Hippocampal formation (tissue), 2 donors: ENCODE measurements at regions not wholly inside any gene's neighbourhood (a gene's known extent, or its start where the extent isn't known, plus 50 kb on each side); places are given as distances from the start of the nearest gene placed in this dataset.
"Not testable (repeated sequence)": the region's sequence is repeated elsewhere in the genome, so short reads cannot be mapped to it uniquely, and the experiment has no call there.

Source experiments
- DNase-seq, 2 donors: peaks; one replicate each; lab custom pipeline; 2025; lab: John Stamatoyannopoulos, UW

DNA sequence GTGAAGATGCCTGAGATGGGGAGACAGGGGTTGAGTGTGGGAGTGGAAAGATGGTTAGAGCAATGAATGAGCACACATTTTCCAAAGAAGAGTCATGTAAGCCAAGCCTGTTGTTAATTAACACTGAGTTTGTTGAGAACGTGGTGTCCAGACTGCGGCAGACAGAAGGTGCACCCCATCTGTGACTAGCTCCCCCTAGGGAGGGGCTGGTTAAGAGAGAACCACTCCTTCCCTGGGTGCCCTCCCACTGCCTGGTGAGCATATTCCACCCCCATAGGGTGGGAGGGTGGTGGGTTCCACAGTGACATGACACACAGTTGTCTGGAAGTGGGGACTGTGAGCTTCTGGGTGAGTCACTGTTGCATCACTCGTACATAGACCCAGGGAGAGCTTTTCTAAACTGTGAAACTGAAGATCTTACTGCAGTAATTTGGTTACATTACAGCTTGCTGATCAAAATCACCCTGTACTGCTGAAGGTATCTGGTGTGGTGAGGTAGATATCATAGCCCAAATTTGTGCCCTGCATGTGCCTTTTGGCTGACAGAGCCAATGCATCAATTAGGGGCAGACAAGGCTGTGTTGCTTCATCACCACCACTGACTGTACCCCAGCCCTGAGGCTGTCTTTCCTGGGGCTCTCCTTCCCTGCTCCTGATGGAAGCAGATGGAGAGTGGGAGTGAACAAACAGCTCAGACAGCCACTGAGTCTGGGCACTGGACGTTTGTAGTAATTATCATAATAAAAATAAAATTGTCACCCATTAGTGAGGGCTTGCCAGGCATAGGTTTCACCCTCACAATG is 150.9 kb downstream of the EMP1 start:
- peak in 1 of 2 donors; percentile 50 for DNase-seq

DNA sequence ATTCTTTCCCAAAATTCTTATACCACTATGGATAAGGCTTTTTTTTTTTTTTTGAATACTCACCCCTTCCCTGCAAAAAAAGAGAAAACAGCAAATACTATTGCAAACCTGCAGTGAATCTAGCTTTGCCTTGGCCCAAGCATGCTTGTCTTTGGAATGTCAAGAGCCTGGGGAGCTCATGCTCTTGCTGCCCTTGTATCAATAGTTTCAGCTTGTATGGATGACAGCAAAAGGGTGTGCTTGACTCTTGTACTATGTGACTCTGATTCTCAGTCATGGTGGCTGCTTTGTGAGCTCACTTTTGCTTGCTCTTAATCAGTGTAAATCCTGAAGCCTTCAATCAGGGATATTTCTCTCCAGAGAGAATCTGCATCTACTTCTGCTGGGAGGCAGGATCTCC is 149.2 kb downstream of the EMP1 start:
- no peak for DNase-seq

DNA sequence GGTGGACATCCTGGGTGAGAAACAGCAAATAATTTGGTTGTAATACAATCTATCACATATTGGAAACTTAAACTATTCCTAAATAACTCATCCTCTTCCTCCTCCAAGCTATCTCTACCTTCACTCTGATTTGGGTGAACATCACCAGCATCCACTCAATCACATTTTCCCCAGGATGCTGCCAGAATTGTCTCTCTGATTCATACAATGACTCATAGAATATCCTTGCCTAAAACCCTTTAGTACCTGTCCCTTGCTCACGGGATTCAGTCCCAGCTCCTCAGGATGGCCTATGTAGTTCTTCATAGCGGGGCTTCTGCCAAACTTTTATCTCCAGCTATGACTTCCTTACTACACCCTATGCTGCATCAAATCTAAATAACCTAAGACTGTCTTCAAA is 146.8 kb downstream of the EMP1 start:
- no peak for DNase-seq

DNA sequence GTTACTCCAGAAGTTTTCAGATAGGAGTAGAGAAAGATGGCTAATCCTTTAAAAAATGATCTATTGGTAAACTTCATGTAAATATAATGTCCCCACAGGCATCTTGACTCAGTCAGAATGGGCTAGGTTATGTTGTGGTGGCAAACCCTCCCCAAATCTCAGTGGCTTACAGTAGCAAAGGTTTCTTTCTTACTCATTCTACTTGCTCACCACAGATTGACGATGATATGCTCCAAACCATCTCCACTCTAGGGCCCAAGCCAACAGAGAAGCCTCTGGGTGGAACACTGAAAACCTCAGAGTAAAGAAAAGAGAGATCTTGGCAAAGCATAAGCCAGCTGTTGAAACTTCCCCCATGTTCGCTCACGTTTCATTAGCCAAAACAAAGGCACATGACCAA is 146.4 kb downstream of the EMP1 start:
- no peak for DNase-seq

DNA sequence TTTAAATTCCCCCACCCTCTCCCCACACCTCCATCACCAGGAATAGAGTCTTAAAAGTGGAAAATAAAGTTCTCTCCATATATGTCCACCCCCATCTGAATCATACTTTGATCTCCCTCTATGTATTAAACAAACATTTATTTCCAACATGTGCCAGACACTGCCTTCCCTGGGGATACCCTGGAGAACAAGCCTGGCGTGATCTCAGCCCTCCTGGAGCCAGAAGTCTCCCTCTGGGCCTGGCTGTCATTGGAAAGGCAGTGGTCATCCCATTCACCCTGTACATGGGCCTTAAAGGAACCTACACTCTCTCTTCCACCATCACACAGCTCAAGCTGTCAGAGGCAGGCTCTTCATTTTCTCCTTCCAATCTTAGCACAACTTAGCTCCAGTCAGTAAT is 143.6 kb downstream of the EMP1 start:
- DNase-seq, result no peak

DNA sequence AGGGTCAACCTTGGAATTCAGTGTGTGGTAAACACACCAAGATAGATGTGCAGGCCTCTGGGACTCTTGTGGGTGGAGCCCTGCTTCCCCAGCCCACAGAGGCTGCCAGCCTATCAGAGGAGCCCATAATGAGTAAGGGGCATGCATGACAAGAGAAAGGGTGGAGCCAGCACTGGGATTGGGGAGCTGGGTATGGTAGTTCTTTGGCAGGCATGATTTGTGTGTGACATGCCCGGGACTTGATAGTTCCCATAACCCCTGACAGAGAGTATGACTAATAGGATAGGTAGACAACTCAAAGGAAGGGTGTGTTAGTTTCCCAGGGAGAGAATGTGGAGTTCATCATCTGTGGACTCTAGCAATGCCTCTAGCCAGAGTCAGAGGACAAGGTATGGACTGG is 143.0 kb downstream of the EMP1 start:
- DNase-seq, result no peak

DNA sequence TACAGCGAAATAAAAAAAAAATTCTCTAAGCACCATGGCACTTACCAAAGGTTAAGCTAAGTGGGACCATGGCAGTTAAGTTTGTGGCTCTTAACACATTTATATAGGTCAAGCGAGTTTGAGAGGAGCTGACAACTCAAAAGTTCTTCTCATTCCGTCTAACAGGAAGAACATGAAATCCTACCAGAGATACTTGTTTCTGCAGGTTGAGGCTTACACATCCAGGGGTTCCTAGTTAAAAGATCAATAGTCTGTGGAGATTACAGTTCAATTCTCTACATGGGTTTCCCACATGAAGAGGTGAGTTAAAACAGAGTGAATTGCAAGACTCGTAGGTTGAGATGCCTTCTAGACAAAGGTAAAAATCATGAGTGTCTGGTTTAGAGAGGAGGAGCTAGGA is 142.6 kb downstream of the EMP1 start:
- DNase-seq, result no peak

DNA sequence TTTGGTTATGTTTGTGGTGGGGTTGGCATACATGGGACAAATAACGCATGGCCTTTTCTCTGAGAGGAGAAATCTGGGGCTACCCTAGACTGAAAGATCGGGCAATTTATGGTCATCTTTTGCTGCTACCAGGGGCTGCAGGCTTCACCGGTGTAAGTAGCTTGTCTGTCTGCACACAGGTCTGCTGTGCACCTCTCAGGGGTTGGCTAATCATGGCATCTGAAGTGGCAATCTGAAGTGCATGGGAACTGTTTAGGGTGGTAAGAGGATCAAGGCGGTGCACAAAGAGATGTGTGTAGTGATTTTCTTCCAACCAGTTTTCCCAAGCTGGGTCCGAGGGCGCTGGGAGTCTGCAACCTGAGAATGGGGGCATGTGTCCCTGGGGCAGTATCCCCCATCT is 141.3 kb downstream of the EMP1 start:
- DNase-seq, result no peak

DNA sequence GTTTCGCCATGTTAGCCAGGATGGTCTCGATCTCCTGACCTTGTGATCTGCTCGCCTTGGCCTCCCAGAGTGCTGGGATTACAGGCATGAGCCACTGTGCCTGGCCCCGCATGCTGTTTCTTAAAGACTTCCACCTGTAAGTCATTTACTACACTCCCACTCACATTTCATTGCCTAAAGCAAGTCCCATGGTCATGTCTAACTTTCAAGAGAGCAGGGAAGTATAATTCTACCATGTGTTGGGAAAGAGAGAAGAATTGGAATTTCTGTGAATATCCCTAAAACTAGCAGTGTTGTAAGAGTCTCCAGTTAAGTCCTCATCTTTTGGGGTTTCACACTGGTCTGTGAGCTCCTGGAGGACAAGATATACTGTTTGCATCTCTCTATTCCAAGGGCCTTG is 139.7 kb downstream of the EMP1 start:
- DNase-seq, result no peak

DNA sequence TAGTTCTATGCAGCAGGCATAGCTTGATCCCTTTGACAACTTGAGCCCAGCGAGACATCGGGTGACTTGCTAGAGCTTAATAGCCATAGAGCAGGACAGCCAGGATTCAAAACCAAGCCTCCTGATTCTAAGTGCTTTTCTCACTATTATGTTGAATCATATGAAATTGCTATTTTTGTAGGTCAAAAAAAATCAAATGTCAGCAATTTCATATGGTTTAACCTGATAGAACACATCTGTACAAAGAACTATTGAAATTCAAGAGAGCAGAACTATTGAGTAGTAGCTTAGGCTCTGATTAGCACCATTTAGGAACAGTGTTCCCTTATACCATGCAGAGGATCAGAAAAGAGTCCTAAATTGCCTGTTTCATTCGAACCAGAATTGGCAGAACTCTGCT is 132.0 kb downstream of the EMP1 start:
- no peak for DNase-seq

DNA sequence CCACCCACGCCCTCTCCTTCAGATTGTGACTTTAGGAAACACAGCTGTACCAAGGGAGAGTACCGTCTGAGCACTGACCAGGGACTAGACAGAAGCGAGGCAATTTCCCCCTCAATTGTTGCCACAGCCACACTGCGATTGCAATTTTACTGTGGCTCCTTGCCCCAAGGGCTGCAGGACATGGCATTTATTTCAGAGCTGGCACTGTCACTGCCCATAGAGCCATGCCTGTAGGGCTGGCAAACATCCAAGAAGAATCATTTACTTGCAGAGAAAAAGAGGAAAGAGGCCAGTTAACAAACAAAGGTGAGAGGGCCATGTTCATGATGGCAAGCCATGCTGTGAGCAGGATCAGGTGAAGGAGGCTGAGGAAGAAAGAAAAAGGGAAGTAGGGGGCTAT is 129.6 kb downstream of the EMP1 start:
- DNase-seq, result no peak

DNA sequence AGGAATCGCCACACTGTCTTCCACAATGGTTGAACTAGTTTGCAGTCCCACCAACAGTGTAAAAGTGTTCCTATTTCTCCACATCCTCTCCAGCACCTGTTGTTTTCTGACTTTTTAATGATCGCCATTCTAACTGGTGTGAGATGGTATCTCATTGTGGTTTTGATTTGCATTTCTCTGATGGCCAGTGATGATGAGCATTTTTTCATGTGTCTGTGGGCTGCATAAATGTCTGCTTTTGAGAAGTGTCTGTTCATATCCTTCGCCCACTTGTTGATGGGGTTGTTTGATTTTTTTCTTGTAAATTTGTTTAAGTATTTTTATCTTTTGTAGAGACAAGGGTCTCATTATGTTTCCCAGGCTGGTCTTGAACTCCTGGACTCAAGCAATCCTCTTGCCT is 128.5 kb downstream of the EMP1 start:
- DNase-seq, result not testable (repeated sequence)

DNA sequence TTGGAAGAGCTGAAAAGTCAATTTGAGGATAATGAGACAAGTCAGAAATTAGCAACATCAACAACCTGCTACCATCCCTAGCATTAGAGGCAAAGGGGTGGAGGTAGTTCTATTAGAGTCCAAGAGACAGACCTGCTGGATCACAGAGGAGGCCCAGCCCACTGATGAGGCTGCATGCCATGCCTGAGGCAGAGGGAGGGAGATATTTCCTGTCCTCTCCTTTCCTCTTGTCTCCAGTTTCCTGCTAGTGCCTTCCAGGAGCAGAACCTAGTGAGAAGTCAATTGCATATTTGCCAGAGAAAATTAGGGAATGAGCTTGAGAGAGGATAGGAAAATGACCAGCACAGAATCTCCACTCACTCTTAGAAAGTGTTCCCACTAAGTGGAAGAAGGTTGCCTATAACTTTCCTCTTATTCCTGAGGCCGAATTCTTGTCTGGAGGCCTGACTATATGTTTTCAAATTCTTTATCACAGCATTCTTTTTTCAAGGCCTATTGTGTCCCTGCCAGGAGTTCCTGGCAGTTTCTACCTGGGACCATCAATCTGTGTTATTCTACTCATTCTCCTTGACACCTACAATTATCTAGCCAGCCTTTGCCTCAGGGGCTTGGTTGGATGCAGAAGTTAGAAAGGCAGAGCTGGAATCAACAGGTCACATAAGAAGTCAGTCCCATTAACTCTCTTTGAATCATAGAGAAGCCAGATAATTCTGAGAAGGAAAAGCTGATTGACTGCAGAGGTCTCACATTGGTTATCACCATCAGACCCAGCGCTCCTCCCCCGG is 121.9 kb downstream of the EMP1 start:
- no peak for DNase-seq

DNA sequence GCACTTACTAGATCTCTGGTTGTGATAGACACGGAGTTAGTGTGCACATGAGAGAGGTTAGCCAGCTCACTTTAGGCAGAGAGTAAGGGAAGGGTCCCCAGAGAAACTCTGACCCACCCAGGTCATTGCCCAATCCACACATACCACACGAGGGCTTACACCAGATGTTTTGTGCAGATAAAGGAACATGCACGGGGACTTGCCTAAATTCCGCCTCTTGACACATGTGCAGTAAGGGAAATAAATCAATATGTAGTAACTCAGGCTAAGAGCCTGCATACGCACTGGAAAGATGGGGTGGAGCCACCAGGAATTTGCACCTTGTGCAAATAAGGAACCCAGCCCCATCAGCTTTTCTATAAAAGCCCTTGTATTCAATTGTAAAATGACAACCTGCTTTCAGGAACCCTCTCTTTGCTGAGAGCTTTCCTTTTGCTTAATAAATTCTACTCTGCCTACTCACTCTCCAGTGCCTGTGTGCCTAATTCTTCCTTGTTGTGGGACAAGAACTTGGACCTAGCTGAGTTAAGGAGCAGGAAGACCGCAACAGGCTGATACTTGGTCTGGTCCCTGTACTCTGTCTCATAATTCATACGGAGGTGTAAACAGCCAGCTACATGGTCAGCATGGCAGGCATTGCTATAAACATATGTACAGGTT is 120.2 kb downstream of the EMP1 start:
- no peak for DNase-seq

DNA sequence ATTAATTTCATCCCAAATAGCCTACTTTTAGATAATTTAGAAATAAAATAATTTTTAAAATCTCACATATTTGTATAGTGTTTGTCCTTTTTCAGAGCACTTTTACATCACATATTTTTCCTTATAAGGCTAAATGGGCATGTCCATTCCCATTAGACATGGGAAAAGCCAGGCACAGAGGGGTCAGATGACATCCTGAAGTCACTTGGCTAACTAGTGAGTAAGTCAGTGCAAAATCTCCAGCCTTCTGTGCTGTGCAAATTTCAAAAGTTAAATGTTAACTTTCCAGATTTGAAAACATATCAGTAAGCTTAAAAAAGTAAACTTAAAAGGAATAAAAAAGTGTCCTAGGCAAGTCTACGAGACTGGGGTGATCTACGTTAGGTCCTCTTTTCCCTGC is 117.4 kb downstream of the EMP1 start:
- no peak for DNase-seq

DNA sequence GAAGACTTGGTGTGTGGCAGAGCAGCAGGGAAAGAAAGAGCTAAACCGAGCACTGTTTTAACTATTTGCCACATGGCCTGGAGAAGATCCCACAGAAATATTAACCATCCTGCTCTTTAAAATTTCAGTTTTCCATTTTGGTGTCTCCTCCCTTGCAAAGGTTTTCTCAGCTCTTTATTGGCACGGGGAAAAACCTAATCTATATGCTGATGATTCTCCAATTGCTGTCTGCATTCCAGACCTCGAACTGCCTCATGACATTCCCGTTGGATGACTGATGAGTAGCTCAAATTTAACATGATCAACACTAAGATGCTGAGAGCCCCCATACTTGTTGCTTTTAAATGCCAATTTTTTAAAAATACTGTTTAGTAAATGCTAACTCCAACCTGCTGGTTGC is 115.0 kb downstream of the EMP1 start:
- no peak for DNase-seq

DNA sequence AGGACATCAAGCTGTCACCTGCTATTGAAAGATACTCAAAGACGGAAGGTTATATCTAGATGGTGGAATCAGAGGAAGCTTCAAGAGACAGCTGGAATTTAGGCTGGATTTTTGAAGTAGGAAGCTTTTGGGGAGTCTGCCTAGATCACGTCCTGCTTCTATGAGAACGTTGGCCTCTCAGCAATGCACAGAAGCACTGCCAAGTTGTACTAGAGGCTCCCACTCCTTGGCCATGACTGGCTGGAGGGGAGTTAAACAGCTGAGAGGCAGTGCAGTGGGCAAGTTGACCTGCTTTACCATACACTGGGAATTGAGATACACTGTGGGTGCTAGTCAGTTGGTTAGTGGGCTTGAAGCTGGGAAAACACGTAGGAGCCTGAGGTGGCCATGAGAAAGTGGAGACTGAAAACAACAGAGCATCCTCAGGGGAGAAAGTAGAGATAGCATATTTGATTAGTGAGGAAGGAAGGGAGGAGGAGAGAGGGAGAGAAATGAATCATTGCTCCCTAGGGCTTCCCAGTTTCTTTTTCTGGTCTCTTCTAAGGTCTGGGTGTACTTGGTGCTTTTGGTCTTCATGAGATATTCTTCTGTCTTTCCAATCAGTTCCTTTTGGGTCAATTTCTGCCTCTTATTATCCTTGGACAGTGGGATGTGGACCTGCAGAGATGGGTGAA is 110.8 kb downstream of the EMP1 start:
- no peak for DNase-seq

DNA sequence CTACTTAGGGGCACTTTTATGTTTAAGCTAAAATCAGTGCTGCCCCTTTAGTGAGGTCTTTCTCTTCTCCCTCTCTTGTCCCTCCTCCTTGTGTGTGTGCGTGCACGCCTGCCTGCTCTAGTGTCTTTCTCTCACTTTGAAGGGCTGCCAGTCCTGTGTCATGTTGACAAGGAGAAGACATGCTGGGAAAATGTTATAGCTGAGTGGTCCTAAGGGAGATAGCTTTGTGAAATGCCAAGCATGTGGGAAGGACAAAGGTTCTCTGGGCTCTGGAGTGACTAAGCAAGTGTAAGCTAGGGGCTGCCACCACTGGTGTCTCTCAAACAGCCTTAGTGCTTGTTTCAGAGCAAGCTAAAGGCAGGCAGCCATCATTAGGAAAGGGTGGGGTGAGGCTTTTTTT is 108.4 kb downstream of the EMP1 start:
- no peak for DNase-seq

DNA sequence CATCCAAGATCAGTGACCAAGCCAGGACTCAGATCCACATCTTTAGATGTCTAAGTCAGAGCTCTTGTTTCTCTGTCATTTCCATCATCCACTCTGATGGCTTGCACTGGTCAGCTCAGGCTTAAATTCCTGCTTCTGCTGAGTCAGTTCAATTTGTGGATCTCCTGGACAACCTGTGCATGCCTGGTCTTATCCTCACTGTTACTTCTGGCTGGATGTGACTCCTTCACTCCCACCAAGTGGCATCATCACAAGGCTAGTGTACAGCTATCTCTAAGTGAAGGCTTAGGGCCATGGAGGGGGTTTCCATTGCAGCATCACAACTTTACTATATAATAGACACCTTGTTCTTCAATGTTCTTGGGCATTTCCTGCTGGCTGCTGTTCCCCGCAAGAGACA is 102.9 kb downstream of the EMP1 start:
- DNase-seq, result no peak

DNA sequence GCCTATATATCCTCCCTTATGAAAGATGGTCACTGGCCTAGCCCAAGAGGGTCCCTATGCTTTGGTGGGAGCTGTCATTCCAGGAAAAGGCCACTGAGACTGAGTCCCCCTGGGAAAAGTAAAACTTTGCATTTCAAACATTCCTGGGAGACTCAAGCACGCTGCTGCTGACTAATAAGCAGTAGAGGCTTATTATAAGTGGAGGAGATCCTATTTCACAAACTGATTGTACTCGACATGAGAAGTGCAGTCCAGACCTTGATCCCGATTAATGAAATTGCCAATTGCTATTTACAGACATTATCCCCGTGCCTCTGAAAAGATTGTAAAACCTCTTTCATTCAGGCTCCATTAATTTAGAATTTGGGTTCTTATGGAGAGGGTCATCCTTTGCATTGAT is 96.6 kb downstream of the EMP1 start:
- DNase-seq, result no peak

DNA sequence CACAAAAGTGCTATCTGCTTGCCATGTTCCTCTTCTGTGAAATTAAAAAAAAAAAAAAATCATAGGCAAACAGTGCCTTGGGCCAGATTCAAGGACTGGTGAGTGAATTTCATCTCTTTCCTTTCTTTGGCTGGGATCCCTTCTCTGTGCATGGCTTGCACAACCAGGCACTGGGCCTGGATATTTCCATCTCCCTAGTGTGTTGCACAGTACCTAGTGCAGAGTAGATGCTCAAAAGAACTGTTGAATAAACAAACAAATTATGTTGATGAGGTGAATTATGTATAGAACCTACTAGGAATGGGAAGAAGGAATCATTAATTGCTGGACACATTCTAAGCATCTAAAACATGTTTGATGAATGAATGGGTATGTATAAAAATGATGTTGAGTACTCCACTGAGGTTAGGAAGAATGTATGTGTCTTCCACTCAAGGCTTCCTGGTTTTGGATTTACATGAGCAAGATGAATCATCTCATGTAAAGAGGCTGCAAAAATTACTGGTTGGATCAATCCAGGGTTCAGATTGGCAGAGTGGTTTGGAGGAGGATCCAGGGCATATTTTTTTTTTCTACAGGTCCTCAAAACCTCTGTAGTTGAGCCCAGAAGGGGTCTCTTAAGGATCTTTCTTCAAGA is 93.2 kb downstream of the EMP1 start:
- DNase-seq, result no peak
